ENCODE measurements at regions not wholly inside any gene's neighbourhood (a gene's known extent, or its start where the extent isn't known, plus 50 kb on each side); places are given as distances from the start of the nearest gene placed in this dataset.

- H3K9ac ChIP-seq (replicated peaks in 1 of 4; ENCODE audit: extremely low read depth in 1 of 4, low read depth in 3 of 4, low read length in 3 of 4): no peak overlapping the region
- H3K4ac ChIP-seq (replicated peaks; ENCODE audit: insufficient read length, low read depth, low read length): no peak overlapping the region
- no peaks in the 10 kb centered on the region; a peak in 1 of 4 replicates for H3K9me3 ChIP-seq (ENCODE audit: insufficient read depth in 2 of 2, low read depth in 1 of 2, low read length in 1 of 2)
- H2AK5ac ChIP-seq (ENCODE audit: low read depth, low read length): no peak overlapping the region
- no peaks in the 10 kb centered on the region for H3K79me1 ChIP-seq (ENCODE audit: low read depth, low read length)
- no peak overlapping the region for H2BK120ac ChIP-seq (replicated peaks; ENCODE audit: low read depth, low read length)
- H3K4me2 ChIP-seq (ENCODE audit: insufficient read depth in 1 of 2, low read depth in 2 of 2, low read length in 2 of 2): no peak overlapping the region
- no peaks in the 10 kb centered on the region for H3K27me3 ChIP-seq (replicated peaks in 1 of 4; ENCODE audit: control insufficient read depth in 3 of 4, extremely low read depth in 1 of 4, insufficient read depth in 3 of 4, low read length in 3 of 4)
- CTCF ChIA-PET (ENCODE audit: partially characterized antibody): no interaction called here
- H3K56ac ChIP-seq (replicated peaks; ENCODE audit: insufficient read length, low read depth, low read length): no peak overlapping the region
- no peak overlapping the region for H3K23ac ChIP-seq (ENCODE audit: insufficient read length)
- no peak for FAIRE-seq
- H4K20me1 ChIP-seq (replicated peaks in 1 of 2; ENCODE audit: control insufficient read depth in 1 of 2, insufficient read depth in 2 of 2, low read length in 2 of 2): no peaks in the 10 kb centered on the region
- H2AFZ ChIP-seq (ENCODE audit: low read length): no peak overlapping the region
- no peak overlapping the region for H3K4me3 ChIP-seq (ENCODE audit: extremely low read depth in 1 of 4, insufficient read depth in 2 of 4, low read depth in 3 of 4, low read length in 4 of 4)
- WGBS, 2 experiments (ENCODE audit: extremely low coverage in 1 of 2, insufficient coverage in 1 of 2, insufficient read length in 1 of 2, insufficient replicate concordance in 2 of 2, low coverage in 1 of 2, low lambda C conversion rate in 2 of 2, missing lambda C conversion rate in 1 of 2): 85% methylated on average over 2 of the region's 2 CpGs; no CpG with 5 or more reads in 1 of the 2 experiments
- no peak for TF ChIP-seq CTCF (IDR thresholded peaks at IDR 0.05; ENCODE audit: control extremely low read depth in 1 of 3, insufficient read depth in 1 of 3, low read depth in 1 of 3, low read length in 3 of 3)
- TF ChIP-seq SRF (IDR thresholded peaks at IDR 0.05; ENCODE audit: low read depth, low read length): no peak
- no peak for TF ChIP-seq SIN3A (conservative IDR thresholded peaks at IDR 0.05 in 1 of 2, IDR thresholded peaks at IDR 0.05 in 1 of 2; ENCODE audit: low read depth in 1 of 2, low read length in 2 of 2)
- TF ChIP-seq EZH2 (IDR thresholded peaks at IDR 0.05; ENCODE audit: low read depth, low read length, severe bottlenecking): no peak
- TF ChIP-seq RBBP5 (IDR thresholded peaks at IDR 0.05; ENCODE audit: borderline replicate concordance, low read depth, low read length): no peak
- no peak for TF ChIP-seq CBX5 (IDR thresholded peaks at IDR 0.05; ENCODE audit: low read depth, low read length)
- no peak for TF ChIP-seq RFX5 (IDR thresholded peaks at IDR 0.05; ENCODE audit: borderline replicate concordance, low read depth, low read length)
- no peaks in the 10 kb centered on the region for H3K79me2 ChIP-seq (ENCODE audit: control insufficient read depth in 1 of 2, insufficient read depth in 2 of 2, low read length in 2 of 2)
- no peaks in the 10 kb centered on the region for H3K23me2 ChIP-seq (ENCODE audit: low read depth, low read length)
- DNase-seq (ENCODE audit: low read depth in 1 of 2, low spot score in 2 of 2): no peak
- no peak overlapping the region for H2BK20ac ChIP-seq (ENCODE audit: low read length)
- POLR2A ChIA-PET (ENCODE audit: partially characterized antibody): no interaction called here
- H3K36me3 ChIP-seq (ENCODE audit: control insufficient read depth in 2 of 4, insufficient read depth in 4 of 4, low read length in 3 of 4): no peaks in the 10 kb centered on the region
- no peak overlapping the region for H4K5ac ChIP-seq (ENCODE audit: insufficient read length, low read depth, low read length)
- no peak overlapping the region for H3K14ac ChIP-seq (ENCODE audit: insufficient read length)
- H3K18ac ChIP-seq (ENCODE audit: extremely low read depth, low read length): no peak overlapping the region
- no peak overlapping the region for H3K27ac ChIP-seq (ENCODE audit: low read depth, low read length)
- H2BK12ac ChIP-seq (ENCODE audit: low read depth, low read length): no peak overlapping the region
- no peak overlapping the region for H4K8ac ChIP-seq (ENCODE audit: extremely low read depth, insufficient read depth, low read length)
- H2BK15ac ChIP-seq (ENCODE audit: low read length): no peak overlapping the region
- no peak overlapping the region for H2BK5ac ChIP-seq (ENCODE audit: low read depth, low read length)
- no peak overlapping the region for H4K91ac ChIP-seq (replicated peaks; ENCODE audit: insufficient read length, low read length)
- H3K4me1 ChIP-seq (replicated peaks in 1 of 4; ENCODE audit: control insufficient read depth in 3 of 4, insufficient read depth in 4 of 4, low read length in 3 of 4): no peaks in the 10 kb centered on the region
These were observed 178.2 kb upstream of the SORCS1 start for GRCh38 chr10:107342711-107343110.
